Uterus (tissue), 3 donors: ENCODE measurements at regions not wholly inside any gene's neighbourhood (a gene's known extent, or its start where the extent isn't known, plus 50 kb on each side); places are given as distances from the start of the nearest gene placed in this dataset.

ENCODE experiments used
- DNase-seq, 2 donors: peaks; one replicate each; pipeline ENCODE4 v3.0.0-alpha.2; 2019 to 2020
- H3K27ac ChIP-seq, 2 donors: fragments of 200-600 bp; sonication (generic); 1 replicate in 1 of 2; 2 replicates in 1 of 2; pipeline ENCODE4 v1.5.1; 2016 to 2018
- H3K27me3 ChIP-seq, 2 donors: fragments of 200-600 bp; sonication (generic); one replicate each; pipeline ENCODE4 v1.5.1; 2018 to 2019; ENCODE audit warnings: control low read depth in 1 of 2
- H3K36me3 ChIP-seq, 2 donors: fragments of 200-600 bp; sonication (generic); one replicate each; pipeline ENCODE4 v1.5.1; 2019; ENCODE audit warnings: control low read depth in 1 of 2
- H3K4me1 ChIP-seq, 2 donors: fragments of 200-600 bp; sonication (generic); one replicate each; pipeline ENCODE4 v1.5.1; 2018 to 2019; ENCODE audit warnings: control low read depth in 1 of 2
- H3K4me3 ChIP-seq, 2 donors: fragments of 200-600 bp; sonication (generic); 1 replicate in 1 of 2; 2 replicates in 1 of 2; pipeline ENCODE4 v1.5.1; 2018 to 2019; ENCODE audit warnings: mild to moderate bottlenecking in 1 of 2
- H3K9me3 ChIP-seq, 2 donors: fragments of 200-600 bp; sonication (generic); one replicate each; pipeline ENCODE4 v1.5.1; 2019; ENCODE audit warnings: control low read depth in 1 of 2
- CTCF ChIP-seq, 4 experiments: fragments of 200-600 bp in 2 of 4; fragments of 450-650 bp in 2 of 4; sonication (generic) in 2 of 4; IDR thresholded peaks; one replicate each; pipeline ENCODE4 v1.5.1; 2016 to 2019; ENCODE audit warnings: antibody characterized with exemption in 4 of 4, mild to moderate bottlenecking in 2 of 4, moderate library complexity in 1 of 4
- POLR2A ChIP-seq, 2 donors: fragments of 450-650 bp; IDR thresholded peaks; one replicate each; pipeline ENCODE4 v1.6.1; 2016; ENCODE audit warnings: antibody characterized with exemption in 2 of 2, mild to moderate bottlenecking in 1 of 2, moderate library complexity in 1 of 2
- intact Hi-C: fragments of 100-400 bp; cut with DNase I; formaldehyde crosslinking; loops from one replicate; pipeline ENCODE4 v1.15.1; 2023; ENCODE audit warnings: low total_unique reads
- donor health status: DM: yes; HTN: yes; CAD: no.

DNA sequence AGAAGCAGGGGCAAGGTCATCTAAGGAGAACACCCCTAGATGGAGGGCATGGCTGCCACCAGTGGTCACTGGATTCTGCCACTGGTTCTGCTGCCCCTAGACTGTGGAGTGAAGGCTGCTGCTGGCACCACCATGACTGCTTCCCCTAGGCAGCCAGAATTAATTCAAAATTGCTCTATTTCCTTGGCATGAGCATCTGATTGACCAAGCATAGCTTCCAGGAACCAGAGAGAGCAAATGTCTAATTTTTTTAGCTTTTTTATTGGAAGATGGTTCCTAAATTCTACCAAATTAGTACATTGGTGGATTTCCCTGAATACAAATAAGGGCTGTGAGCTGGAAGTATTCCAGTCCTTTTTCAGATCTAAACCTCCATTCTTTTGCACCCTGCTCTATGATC is 270.2 kb upstream of the GBE1 start:
- no peak for DNase-seq
- no peak overlapping the region for H3K27ac ChIP-seq
- no peak for TF ChIP-seq POLR2A (IDR thresholded peaks at IDR 0.05)
- no peak for TF ChIP-seq CTCF (IDR thresholded peaks at IDR 0.05)
- no peaks in the 10 kb centered on the region for H3K9me3 ChIP-seq
- H3K27me3 ChIP-seq: no peaks in the 10 kb centered on the region
- intact Hi-C loops: no loop called here
- no peak overlapping the region for H3K4me3 ChIP-seq
- H3K36me3 ChIP-seq: no peaks in the 10 kb centered on the region
- H3K4me1 ChIP-seq: no peaks in the 10 kb centered on the region

DNA sequence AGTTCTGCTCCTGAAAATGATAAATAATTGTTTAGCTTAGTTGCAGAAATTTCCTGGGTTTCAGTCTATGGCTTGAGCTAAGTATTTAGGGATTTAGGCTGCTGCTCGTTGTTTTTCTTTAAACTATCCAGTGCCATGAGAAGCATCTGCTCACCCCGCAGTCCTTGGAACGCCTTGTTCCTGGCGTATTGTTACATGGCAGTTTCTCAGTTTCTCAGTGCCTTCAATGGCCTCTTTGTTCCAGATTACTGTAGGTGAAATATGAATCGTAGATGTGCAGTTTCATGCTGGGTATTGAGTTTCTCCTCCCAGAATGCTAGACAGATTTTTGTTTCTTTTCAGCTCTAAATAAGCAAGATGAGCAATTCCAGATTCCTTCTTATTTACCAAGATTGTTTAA is 269.5 kb upstream of the GBE1 start:
- TF ChIP-seq POLR2A (IDR thresholded peaks at IDR 0.05) (no peak), CTCF (IDR thresholded peaks at IDR 0.05) (no peak)
- Histone ChIP-seq H3K27ac (no peak overlapping the region), H3K4me3 (no peak overlapping the region), H3K36me3 (no peaks in the 10 kb centered on the region), H3K27me3 (no peaks in the 10 kb centered on the region), H3K9me3 (no peaks in the 10 kb centered on the region), H3K4me1 (no peaks in the 10 kb centered on the region)
- intact Hi-C loops: no loop called here
- no peak for DNase-seq

- Histone ChIP-seq H3K9me3 (no peaks in the 10 kb centered on the region), H3K4me3 (no peak overlapping the region), H3K36me3 (no peaks in the 10 kb centered on the region), H3K27ac (no peak overlapping the region), H3K27me3 (no peaks in the 10 kb centered on the region), H3K4me1 (no peaks in the 10 kb centered on the region)
- TF ChIP-seq POLR2A (IDR thresholded peaks at IDR 0.05): no peak
- TF ChIP-seq CTCF (IDR thresholded peaks at IDR 0.05): no peak
- intact Hi-C loops: no loop called here
- no peak for DNase-seq
Observed at GRCh38 chr3:82022836-82023235, 261.4 kb upstream of the GBE1 start.

- Histone ChIP-seq H3K27me3 (no peaks in the 10 kb centered on the region), H3K4me1 (no peaks in the 10 kb centered on the region), H3K9me3 (no peaks in the 10 kb centered on the region), H3K36me3 (no peaks in the 10 kb centered on the region), H3K27ac (no peak overlapping the region), H3K4me3 (no peak overlapping the region)
- TF ChIP-seq CTCF (IDR thresholded peaks at IDR 0.05) (no peak), POLR2A (IDR thresholded peaks at IDR 0.05) (no peak)
- no peak for DNase-seq
- intact Hi-C loops: no loop called here
Observed at GRCh38 chr3:82020282-82020681, 258.8 kb upstream of the GBE1 start.

DNA sequence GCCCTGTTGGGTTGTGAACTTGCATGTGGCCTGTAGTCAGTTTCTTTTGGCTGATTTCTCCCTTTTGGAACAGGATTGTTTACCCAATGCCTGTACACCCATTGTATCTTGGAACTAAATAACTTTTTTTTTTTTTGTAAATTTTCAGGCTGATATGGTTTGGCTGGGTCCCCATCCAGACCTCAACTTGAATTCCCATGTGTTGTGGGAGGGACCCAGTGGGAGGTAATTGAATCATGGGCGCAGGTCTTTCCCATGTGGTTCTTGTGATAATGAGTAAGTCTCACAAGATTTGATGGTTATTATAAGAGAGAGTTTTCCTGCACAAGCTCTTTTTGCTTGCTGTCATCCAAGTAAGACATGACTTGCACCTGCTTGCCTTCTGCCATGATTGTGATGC is 253.8 kb upstream of the GBE1 start:
- no peak for DNase-seq
- Histone ChIP-seq H3K27ac (no peak overlapping the region), H3K27me3 (no peaks in the 10 kb centered on the region), H3K4me1 (no peaks in the 10 kb centered on the region), H3K9me3 (no peaks in the 10 kb centered on the region), H3K4me3 (no peak overlapping the region), H3K36me3 (no peaks in the 10 kb centered on the region)
- intact Hi-C loops: no loop called here
- TF ChIP-seq CTCF (IDR thresholded peaks at IDR 0.05): no peak
- TF ChIP-seq POLR2A (IDR thresholded peaks at IDR 0.05): no peak
